K562 (cell line): ENCODE measurements at regions not wholly inside any gene's neighbourhood (a gene's known extent, or its start where the extent isn't known, plus 50 kb on each side); places are given as distances from the start of the nearest gene placed in this dataset.

ENCODE experiments used
- ATAC-seq: fragments of 200-7000 bp; cut with Tn5 transposase; 3 replicates; pipeline ENCODE4 v1.9.1; 2020; ENCODE audit warnings: moderate library complexity
- BruUV-seq: library from RNA; stranded (reverse); fragments of 400-500 nt; replicated peaks from 2 replicates; lab custom pipeline; 2021; lab: Mats Ljungman, UMichigan
- CTCF ChIA-PET: fragments of 300-600 bp; formaldehyde crosslinking; extraction: SDS; loops from one replicate; lab custom pipeline; 2021; ENCODE audit warnings: low intra/inter-chr PET ratio; lab: Yijun Ruan, JAX
- POLR2A ChIA-PET: fragments of 300-600, 350-650 bp; sonication (Branson Sonifier 250); formaldehyde crosslinking; extraction: SDS; loops from one replicate; lab custom pipeline; 2021; ENCODE audit warnings: antibody characterized with exemption, inconsistent platforms; lab: Yijun Ruan, JAX
- DNase-seq, 4 experiments: peaks; one replicate each; pipeline versions ENCODE4 v3.0.0 to v3.0.0-alpha.2; 2011 to 2018; ENCODE audit warnings: low spot score in 3 of 4, mixed read lengths in 3 of 4; ENCODE audit errors: extremely low read depth in 1 of 4
- FAIRE-seq: peaks from 2 replicates; lab custom pipeline; 2011; peaks lifted over from hg19 to GRCh38; lab: Jason Lieb, UNC
- H2AFZ ChIP-seq: 2 replicates; pipeline ENCODE4 v1.6.0; 2011; ENCODE audit warnings: low read depth, low read length, control low read depth, inconsistent platforms
- H3K27ac ChIP-seq: fragments of 200-600 bp; 3 replicates; pipeline ENCODE4 v1.8.0; 2011; ENCODE audit warnings: low read depth, mild to moderate bottlenecking, control low read depth, inconsistent platforms, low read length, moderate library complexity, mixed read lengths; ENCODE audit errors: extremely low read depth
- H3K27me3 ChIP-seq, 2 experiments: fragments of 300-600 bp in 1 of 2; 2 replicates in 1 of 2; 3 replicates in 1 of 2; pipeline versions ENCODE4 v1.6.0 to v1.8.0; 2011; ENCODE audit warnings: inconsistent platforms in 2 of 2, low read length in 2 of 2, mild to moderate bottlenecking in 1 of 2, mixed read lengths in 1 of 2, moderate library complexity in 1 of 2; ENCODE audit not compliant: control insufficient read depth in 2 of 2, insufficient read depth in 2 of 2
- H3K36me3 ChIP-seq: fragments of 300-600 bp; 3 replicates; pipeline ENCODE4 v1.8.0; 2011; ENCODE audit warnings: mild to moderate bottlenecking, low read length, inconsistent platforms; ENCODE audit not compliant: control insufficient read depth, insufficient read depth
- H3K4me1 ChIP-seq, 2 experiments: fragments of 200-600 bp in 1 of 2; replicated peaks in 1 of 2; 2 replicates in 1 of 2; 3 replicates in 1 of 2; pipeline versions ENCODE4 v1.5.1 to v1.8.0; 2011; ENCODE audit warnings: inconsistent platforms in 2 of 2, low read length in 2 of 2, mild to moderate bottlenecking in 1 of 2, mixed read lengths in 1 of 2, moderate library complexity in 1 of 2; ENCODE audit not compliant: control insufficient read depth in 2 of 2, insufficient read depth in 2 of 2
- H3K4me2 ChIP-seq: 2 replicates; pipeline ENCODE4 v1.6.1; 2011; ENCODE audit warnings: low read length, control low read depth, inconsistent platforms, mixed read lengths; ENCODE audit not compliant: insufficient read depth
- H3K4me3 ChIP-seq: fragments of 200-600 bp; sonication (generic), shearing (Covaris generic); 2 replicates; pipeline ENCODE4 v1.5.1; 2016; ENCODE audit warnings: control low read depth, inconsistent platforms
- H3K79me2 ChIP-seq: fragments of 200-600 bp; 3 replicates; pipeline ENCODE4 v1.8.0; 2011; ENCODE audit warnings: low read length, inconsistent platforms; ENCODE audit not compliant: control insufficient read depth, insufficient read depth
- H3K9ac ChIP-seq, 2 experiments: 2 replicates each; pipeline versions ENCODE4 v1.6.0 to v1.6.1; 2011; ENCODE audit warnings: low read depth in 2 of 2, low read length in 2 of 2, control low read depth in 1 of 2, inconsistent platforms in 1 of 2, mild to moderate bottlenecking in 1 of 2, mixed read lengths in 1 of 2; ENCODE audit not compliant: insufficient read depth in 1 of 2
- H3K9me1 ChIP-seq: one replicate; pipeline ENCODE4 v1.6.0; 2011; ENCODE audit warnings: inconsistent platforms, mild to moderate bottlenecking, low read length, moderate library complexity; ENCODE audit not compliant: control insufficient read depth, insufficient read depth
- H3K9me3 ChIP-seq: replicated peaks from 2 replicates; pipeline ENCODE4 v1.5.1; 2011; ENCODE audit warnings: low read depth, low read length, inconsistent platforms; ENCODE audit not compliant: control insufficient read depth, insufficient read depth
- H4K20me1 ChIP-seq: replicated peaks from 2 replicates; pipeline ENCODE4 v1.6.1; 2011; ENCODE audit warnings: low read length, inconsistent platforms, mixed read lengths; ENCODE audit not compliant: control insufficient read depth, insufficient read depth
- ATF4 ChIP-seq: fragments of 450-650 bp; formaldehyde crosslinking; IDR thresholded peaks from 2 replicates; pipeline ENCODE4 v1.4.0; 2022; ENCODE audit warnings: mild to moderate bottlenecking, moderate library complexity
- ELK3 ChIP-seq: fragments of 450-650 bp; formaldehyde crosslinking; IDR thresholded peaks from 2 replicates; pipeline ENCODE4 v1.4.0; 2020; ENCODE audit warnings: mild to moderate bottlenecking
- HMGN3 ChIP-seq: IDR thresholded peaks from 2 replicates; pipeline ENCODE4 v1.6.1; 2011; ENCODE audit warnings: borderline replicate concordance, low read depth, mild to moderate bottlenecking, mixed read lengths, low read length; ENCODE audit not compliant: insufficient read length; ENCODE audit errors: extremely low read depth
- KDM2B ChIP-seq: fragments of 250-450 bp; sonication (Bioruptor Pico); IDR thresholded peaks from 2 replicates; pipeline ENCODE4 v1.8.0; 2021; ENCODE audit warnings: mild to moderate bottlenecking, moderate library complexity
- ZNF174 ChIP-seq: fragments of 250-450 bp; sonication (Bioruptor Pico); IDR thresholded peaks from 2 replicates; pipeline ENCODE4 v1.4.0; 2020; ENCODE audit warnings: mild to moderate bottlenecking
- ZNF699 ChIP-seq: fragments of 250-450 bp; sonication (Bioruptor Pico); IDR thresholded peaks from 2 replicates; pipeline ENCODE4 v1.8.0; 2021; ENCODE audit warnings: mild to moderate bottlenecking, moderate library complexity; ENCODE audit not compliant: insufficient replicate concordance
- ZNF79 ChIP-seq: fragments of 250-450 bp; sonication (Bioruptor Pico); IDR thresholded peaks from 2 replicates; pipeline ENCODE4 v1.4.0; 2020; ENCODE audit warnings: low read depth, mild to moderate bottlenecking, moderate library complexity
- WGBS: fragments of 100-300 bp; shearing (Covaris generic); methylation state at CpG from one replicate; pipeline ENCODE4 v1.1.6; 2016; ENCODE audit warnings: low coverage, mixed read lengths; ENCODE audit not compliant: insufficient coverage; ENCODE audit errors: missing lambda C conversion rate; 5-methylcytosine and 5-hydroxymethylcytosine counted together
- in situ Hi-C: fragments of 300-500 bp; cut with MboI; formaldehyde crosslinking; loops from 4 replicates; pipeline ENCODE4 v1.15.0; 2018; ENCODE audit warnings: inconsistent platforms, mixed read lengths
- intact Hi-C: fragments of 100-400 bp; cut with micrococcal nuclease; formaldehyde crosslinking; loops from 2 replicates; pipeline ENCODE4 v1.14.2; 2022

- intact Hi-C loops: no loop called here
- H2AFZ ChIP-seq: no peak overlapping the region
- no peaks in the 10 kb centered on the region for H3K27me3 ChIP-seq
- no peaks in the 10 kb centered on the region for H3K9me1 ChIP-seq
- no peaks in the 10 kb centered on the region for H4K20me1 ChIP-seq
- H3K9ac ChIP-seq: no peak overlapping the region
- ChIA-PET CTCF (no interaction called here), POLR2A (no interaction called here)
- no peaks in the 10 kb centered on the region for H3K9me3 ChIP-seq
- no peaks in the 10 kb centered on the region for H3K4me1 ChIP-seq
- no TSS peak for BruUV-seq
- no peak overlapping the region for H3K4me2 ChIP-seq
- H3K27ac ChIP-seq: no peak overlapping the region
- no peaks in the 10 kb centered on the region for H3K79me2 ChIP-seq
- in situ Hi-C loops: no loop called here
- no peak overlapping the region for H3K4me3 ChIP-seq
- DNase-seq (no peak), FAIRE-seq (no peak), ATAC-seq (no peak)
- H3K36me3 ChIP-seq: no peaks in the 10 kb centered on the region
- WGBS: 2% methylated on average over 3 of the region's 3 CpGs
- TF ChIP-seq ZNF174 (CRISPR knock-in tag): no peak
- TF ChIP-seq ELK3: no peak
- no peak for TF ChIP-seq KDM2B
- no peak for TF ChIP-seq ZNF699
- TF ChIP-seq ATF4: no peak
- no peak for TF ChIP-seq HMGN3
- TF ChIP-seq ZNF79 (CRISPR knock-in tag): no peak
These were observed 374.0 kb upstream of the SLC14A2 start for GRCh38 chr18:45241271-45241670.
